ENCODE measurements at regions not wholly inside any gene's neighbourhood (a gene's known extent, or its start where the extent isn't known, plus 50 kb on each side); places are given as distances from the start of the nearest gene placed in this dataset.

- TF ChIP-seq CTCF (IDR thresholded peaks at IDR 0.05) (no peak), POLR2A (IDR thresholded peaks at IDR 0.05) (no peak), EP300 (IDR thresholded peaks at IDR 0.05) (no peak), POLR2AphosphoS5 (IDR thresholded peaks at IDR 0.05) (no peak)
Observed at GRCh38 chr9:89940625-89941024, 335.8 kb downstream of the GADD45G start.

Measured in suprapubic skin (tissue), 4 donors.